ENCODE measurements at regions not wholly inside any gene's neighbourhood (a gene's known extent, or its start where the extent isn't known, plus 50 kb on each side); places are given as distances from the start of the nearest gene placed in this dataset.
"Not testable (repeated sequence)": the region's sequence is repeated elsewhere in the genome, so short reads cannot be mapped to it uniquely, and the experiment has no call there.

DNA sequence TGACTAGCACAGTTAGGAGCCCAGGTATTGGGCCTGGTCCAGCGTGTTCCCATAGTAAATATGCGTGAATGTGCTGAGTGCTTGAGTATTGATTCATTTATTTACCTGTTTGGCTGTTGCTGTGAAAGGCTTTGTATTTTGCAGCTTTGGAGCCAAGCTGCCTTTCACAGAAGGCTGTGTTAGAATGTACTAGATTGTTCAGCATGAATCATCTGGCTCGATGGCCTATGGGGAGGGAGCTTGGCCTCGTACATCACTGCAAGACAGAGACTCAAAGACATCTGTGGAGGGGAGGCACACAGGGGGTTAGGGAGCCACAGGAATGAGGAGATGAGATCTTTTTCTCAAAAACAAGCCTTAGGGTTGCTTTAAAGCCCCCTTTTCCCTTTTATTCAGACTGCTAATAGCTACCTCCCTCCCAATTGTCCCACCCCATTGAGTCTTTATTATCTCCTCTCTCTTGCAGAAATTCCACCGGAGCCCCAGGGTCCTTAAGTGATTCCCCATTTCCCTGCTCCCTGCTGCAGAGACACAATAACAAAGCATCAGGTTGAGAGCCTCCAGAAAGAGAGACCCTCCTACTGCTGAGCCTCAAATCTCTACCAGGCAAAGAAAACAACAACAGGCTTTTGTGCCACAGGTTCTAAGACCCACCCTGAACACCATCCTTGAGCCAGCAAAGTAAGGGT, 307.2 kb downstream of the ABCC12 start:
- H3K36me3 ChIP-seq (ENCODE audit: control insufficient read depth, insufficient read depth, low read length): no peaks in the 10 kb centered on the region
- H3K27me3 ChIP-seq (ENCODE audit: control insufficient read depth, insufficient read depth, low read length): no peaks in the 10 kb centered on the region
- H3K4me3 ChIP-seq (ENCODE audit: low read depth, low read length): no peak overlapping the region
- H3K9ac ChIP-seq (ENCODE audit: low read depth, low read length): no peak overlapping the region
- peaks cover 12% of the 10 kb centered on the region for H3K4me1 ChIP-seq (ENCODE audit: control insufficient read depth, insufficient read depth, low read length)
- H3K9me3 ChIP-seq (ENCODE audit: control insufficient read depth, insufficient read depth, low read length): no peaks in the 10 kb centered on the region

DNA sequence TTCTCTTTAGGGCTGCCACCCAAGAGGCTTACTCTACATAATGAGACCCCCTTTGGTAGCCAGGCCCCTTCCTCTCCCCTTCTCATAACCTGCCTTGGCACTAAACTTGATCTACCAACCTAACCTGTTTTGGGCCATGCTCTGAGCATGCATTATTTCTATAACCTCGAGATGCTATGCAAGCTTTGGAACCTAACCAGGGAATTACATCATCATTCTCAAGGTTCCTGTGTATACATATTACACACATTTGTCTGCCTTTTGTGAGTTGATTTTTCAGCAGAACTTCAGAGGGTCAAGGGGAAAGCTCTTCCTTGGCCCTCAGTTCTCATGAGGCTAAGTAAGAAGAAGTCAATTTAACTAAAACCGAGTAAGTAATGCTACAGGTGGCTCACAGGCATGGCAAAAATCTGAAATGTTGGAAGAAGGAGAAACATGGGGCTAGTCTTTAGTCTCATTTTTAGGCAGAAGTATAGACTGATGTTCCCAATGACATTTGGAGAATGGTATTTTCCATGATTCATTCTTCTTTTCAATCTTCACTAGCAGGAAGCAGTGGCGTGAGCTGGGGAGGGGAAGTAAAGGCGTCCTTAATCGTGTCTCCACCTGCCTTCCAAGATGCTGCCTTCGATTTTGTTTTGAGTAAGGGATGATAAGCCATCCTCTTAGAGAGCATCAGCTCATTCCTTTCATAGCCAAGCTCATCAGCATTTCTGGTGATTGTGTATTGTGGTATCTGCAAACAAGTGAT, 308.4 kb downstream of the ABCC12 start:
- H3K9me3 ChIP-seq (ENCODE audit: control insufficient read depth, insufficient read depth, low read length): no peaks in the 10 kb centered on the region
- H3K9ac ChIP-seq (ENCODE audit: low read depth, low read length): no peak overlapping the region

DNA sequence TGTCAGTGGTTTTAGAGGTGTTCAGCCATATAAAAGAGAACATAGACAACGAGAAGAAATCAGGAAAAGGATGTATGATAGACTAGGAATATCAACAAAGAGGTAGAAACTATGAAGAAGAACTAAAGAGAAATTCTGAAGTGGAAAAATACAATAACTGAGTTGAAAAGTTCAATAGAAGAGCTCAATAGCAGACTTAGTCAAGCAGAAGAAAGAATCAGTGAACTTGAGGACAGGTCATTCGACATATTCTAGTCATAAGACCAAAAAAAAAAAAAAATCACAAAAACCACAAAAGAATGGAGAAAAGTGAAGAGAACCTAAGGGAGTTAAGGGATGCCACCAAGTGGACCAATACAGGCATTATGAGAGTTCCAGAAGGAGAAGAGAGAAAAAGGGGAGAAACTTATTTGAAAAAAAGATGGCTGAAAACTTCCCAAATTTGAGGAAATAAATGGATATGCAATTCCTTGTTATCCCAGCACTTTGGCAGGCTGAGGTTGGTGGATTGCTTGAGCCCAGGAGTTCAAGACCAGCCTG, 321.2 kb downstream of the ABCC12 start:
- H3K36me3 ChIP-seq (ENCODE audit: control insufficient read depth, insufficient read depth, low read length): no peaks in the 10 kb centered on the region
- no peaks in the 10 kb centered on the region for H3K9me3 ChIP-seq (ENCODE audit: control insufficient read depth, insufficient read depth, low read length)
- no peak overlapping the region for H3K4me3 ChIP-seq (ENCODE audit: low read depth, low read length)
- no peaks in the 10 kb centered on the region for H3K27me3 ChIP-seq (ENCODE audit: control insufficient read depth, insufficient read depth, low read length)
- no peak overlapping the region for H3K9ac ChIP-seq (ENCODE audit: low read depth, low read length)
- H3K4me1 ChIP-seq (ENCODE audit: control insufficient read depth, insufficient read depth, low read length): no peaks in the 10 kb centered on the region

More for the DNA sequence above, 308.4 kb downstream of the ABCC12 start:
- no peak overlapping the region for H3K4me3 ChIP-seq (ENCODE audit: low read depth, low read length)
- no peaks in the 10 kb centered on the region for H3K36me3 ChIP-seq (ENCODE audit: control insufficient read depth, insufficient read depth, low read length)
- peaks cover 16% of the 10 kb centered on the region for H3K4me1 ChIP-seq (ENCODE audit: control insufficient read depth, insufficient read depth, low read length)
- H3K27me3 ChIP-seq (ENCODE audit: control insufficient read depth, insufficient read depth, low read length): no peaks in the 10 kb centered on the region

DNA sequence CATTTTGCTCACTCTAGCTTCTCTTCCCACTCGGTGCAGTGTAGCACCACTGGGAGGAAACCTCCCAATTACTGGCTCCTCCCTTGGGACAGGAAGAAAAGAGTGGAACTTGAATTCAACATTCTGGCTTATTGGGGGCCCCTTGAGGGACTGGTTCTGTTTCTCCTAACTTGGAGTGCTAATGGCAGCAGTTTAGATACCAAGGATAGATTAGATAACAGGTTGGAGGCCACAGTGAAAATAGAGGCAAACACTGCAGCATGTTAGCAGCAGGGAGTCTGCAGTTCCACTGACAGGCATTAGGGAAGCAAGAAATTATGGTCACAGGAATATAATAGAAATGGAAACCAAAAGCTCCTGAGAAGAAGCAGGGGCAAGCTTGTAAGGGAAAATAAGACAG, 322.0 kb downstream of the ABCC12 start:
- no peaks in the 10 kb centered on the region for H3K9me3 ChIP-seq (ENCODE audit: control insufficient read depth, insufficient read depth, low read length)
- H3K4me1 ChIP-seq (ENCODE audit: control insufficient read depth, insufficient read depth, low read length): no peaks in the 10 kb centered on the region
- H3K36me3 ChIP-seq (ENCODE audit: control insufficient read depth, insufficient read depth, low read length): no peaks in the 10 kb centered on the region
- no peaks in the 10 kb centered on the region for H3K27me3 ChIP-seq (ENCODE audit: control insufficient read depth, insufficient read depth, low read length)
- no peak overlapping the region for H3K9ac ChIP-seq (ENCODE audit: low read depth, low read length)
- H3K4me3 ChIP-seq (ENCODE audit: low read depth, low read length): no peak overlapping the region

DNA sequence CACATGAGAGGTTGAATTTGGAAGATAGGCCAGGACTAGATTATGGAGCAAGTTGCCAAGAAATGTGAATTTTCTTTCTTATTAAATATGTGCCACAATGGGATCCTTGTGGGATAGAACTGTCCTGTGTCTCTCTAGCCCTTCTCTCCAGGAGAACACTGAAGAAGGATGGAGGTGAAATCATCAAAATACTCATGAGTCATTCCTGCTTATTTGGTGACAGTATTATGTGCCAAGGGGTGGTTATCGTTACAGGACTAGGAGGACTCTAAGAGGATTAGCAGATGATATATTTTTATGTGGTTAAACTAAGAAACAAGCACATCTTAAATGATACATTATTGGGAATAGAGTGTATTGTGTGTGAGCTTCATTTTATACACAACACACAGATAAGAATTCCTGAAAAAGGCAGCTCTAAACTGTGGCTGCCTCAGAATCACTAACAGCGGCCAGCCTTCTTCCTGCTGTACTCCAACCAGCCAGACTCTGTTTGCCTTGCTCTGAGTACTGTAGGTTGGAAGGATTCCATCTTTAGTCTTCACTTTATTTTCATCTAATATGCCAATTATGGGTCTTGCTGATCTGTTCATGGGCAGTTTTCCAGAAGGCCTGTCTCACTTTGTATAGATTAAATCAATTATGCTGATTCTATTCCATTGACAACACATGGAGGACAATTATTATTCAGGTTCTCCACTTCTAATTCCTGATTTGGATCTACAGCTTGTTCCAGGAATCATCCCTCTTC, 325.8 kb downstream of the ABCC12 start:
- H3K9me3 ChIP-seq (ENCODE audit: control insufficient read depth, insufficient read depth, low read length): peaks cover 9% of the 10 kb centered on the region

DNA sequence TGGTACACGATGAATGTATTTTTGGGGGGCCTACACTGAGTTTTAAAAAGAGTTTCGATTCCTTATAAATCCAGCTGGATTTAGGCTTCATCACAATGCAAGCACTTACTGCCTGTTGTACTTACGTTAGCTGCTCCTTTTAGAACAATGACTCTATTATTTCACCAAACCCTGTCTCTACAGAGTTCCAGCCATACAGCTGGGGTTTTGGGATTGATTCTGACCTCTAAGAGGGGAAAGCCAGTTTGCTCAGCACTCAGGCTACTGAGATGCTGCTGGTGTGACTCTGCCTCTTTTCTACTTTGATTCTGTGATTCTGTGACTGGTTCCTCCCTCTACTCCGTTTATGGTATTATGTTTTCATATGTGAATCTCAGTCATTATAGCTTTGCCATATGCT, 329.7 kb downstream of the ABCC12 start:
- H3K36me3 ChIP-seq (ENCODE audit: control insufficient read depth, insufficient read depth, low read length): no peaks in the 10 kb centered on the region
- no peaks in the 10 kb centered on the region for H3K4me1 ChIP-seq (ENCODE audit: control insufficient read depth, insufficient read depth, low read length)
- no peak overlapping the region for H3K9ac ChIP-seq (ENCODE audit: low read depth, low read length)
- H3K27me3 ChIP-seq (ENCODE audit: control insufficient read depth, insufficient read depth, low read length): no peaks in the 10 kb centered on the region
- peaks cover 9% of the 10 kb centered on the region for H3K9me3 ChIP-seq (ENCODE audit: control insufficient read depth, insufficient read depth, low read length)
- H3K4me3 ChIP-seq (ENCODE audit: low read depth, low read length): no peak overlapping the region

More for the DNA sequence above, 325.8 kb downstream of the ABCC12 start:
- Histone ChIP-seq H3K27me3 (ENCODE audit: control insufficient read depth, insufficient read depth, low read length) (no peaks in the 10 kb centered on the region), H3K4me1 (ENCODE audit: control insufficient read depth, insufficient read depth, low read length) (no peaks in the 10 kb centered on the region), H3K36me3 (ENCODE audit: control insufficient read depth, insufficient read depth, low read length) (no peaks in the 10 kb centered on the region), H3K9ac (ENCODE audit: low read depth, low read length) (no peak overlapping the region), H3K4me3 (ENCODE audit: low read depth, low read length) (no peak overlapping the region)

DNA sequence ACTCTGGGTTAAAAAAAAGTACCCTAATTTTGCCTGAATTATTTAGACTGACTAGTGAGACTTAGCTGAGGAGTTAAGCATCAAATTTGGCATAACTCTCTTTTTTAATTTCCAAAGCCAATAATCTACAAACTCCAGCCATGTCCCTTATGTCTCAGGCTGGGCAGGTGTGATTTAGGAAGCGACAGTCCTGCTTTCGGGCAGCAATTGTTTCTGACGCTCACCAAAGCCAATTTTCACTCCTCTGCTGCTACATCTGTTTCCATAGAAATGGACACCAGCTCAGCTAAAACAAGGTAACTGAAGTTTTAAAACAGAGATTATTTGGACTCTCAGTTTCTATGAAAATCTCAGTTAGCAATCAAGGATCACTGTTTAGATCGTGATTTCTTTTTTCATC, 338.7 kb downstream of the ABCC12 start:
- Histone ChIP-seq H3K27me3 (ENCODE audit: control insufficient read depth, insufficient read depth, low read length) (no peaks in the 10 kb centered on the region), H3K36me3 (ENCODE audit: control insufficient read depth, insufficient read depth, low read length) (no peaks in the 10 kb centered on the region), H3K4me3 (ENCODE audit: low read depth, low read length) (no peak overlapping the region), H3K9ac (ENCODE audit: low read depth, low read length) (no peak overlapping the region), H3K4me1 (ENCODE audit: control insufficient read depth, insufficient read depth, low read length) (no peaks in the 10 kb centered on the region), H3K9me3 (ENCODE audit: control insufficient read depth, insufficient read depth, low read length) (peaks cover 11% of the 10 kb centered on the region)

DNA sequence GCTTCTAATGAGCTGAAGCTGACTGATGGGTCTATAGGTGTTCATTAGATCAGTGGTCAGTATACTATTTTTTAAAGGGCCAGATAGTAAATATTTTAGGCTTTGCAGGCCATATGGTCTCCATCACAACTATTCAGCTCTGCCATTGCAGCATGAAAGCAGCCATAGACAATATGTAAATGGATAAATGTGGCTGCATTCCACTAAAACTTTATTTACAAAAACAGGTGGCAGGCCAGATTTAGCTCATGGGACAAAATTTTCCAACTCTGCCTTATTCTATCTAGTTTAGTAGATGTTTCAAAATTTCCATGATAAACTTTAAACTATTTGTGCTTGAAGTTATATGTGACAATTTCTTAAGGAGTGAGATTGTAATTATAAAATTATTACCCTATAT, 339.3 kb downstream of the ABCC12 start:
- Histone ChIP-seq H3K4me3 (ENCODE audit: low read depth, low read length) (no peak overlapping the region), H3K4me1 (ENCODE audit: control insufficient read depth, insufficient read depth, low read length) (no peaks in the 10 kb centered on the region), H3K9me3 (ENCODE audit: control insufficient read depth, insufficient read depth, low read length) (peaks cover 11% of the 10 kb centered on the region), H3K9ac (ENCODE audit: low read depth, low read length) (no peak overlapping the region), H3K36me3 (ENCODE audit: control insufficient read depth, insufficient read depth, low read length) (no peaks in the 10 kb centered on the region), H3K27me3 (ENCODE audit: control insufficient read depth, insufficient read depth, low read length) (no peaks in the 10 kb centered on the region)

DNA sequence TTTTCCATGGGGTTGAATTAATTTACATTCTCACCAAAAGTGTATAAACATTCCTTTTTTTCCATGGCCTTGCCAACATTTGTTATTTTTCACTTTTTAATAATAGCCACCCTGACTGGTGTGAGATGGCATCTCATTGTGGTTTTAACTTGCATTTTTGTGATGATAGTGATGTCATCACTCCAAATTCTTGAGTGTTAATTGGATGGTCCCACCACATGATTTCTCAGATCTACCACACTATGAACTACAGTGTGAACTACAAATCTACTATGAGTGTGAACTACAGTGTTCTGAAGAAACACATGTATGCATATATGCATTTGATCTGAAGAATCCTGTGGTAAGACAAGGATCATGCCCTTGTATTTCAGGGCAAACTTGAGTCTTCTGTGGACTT, 340.1 kb downstream of the ABCC12 start:
- Histone ChIP-seq H3K36me3 (ENCODE audit: control insufficient read depth, insufficient read depth, low read length) (no peaks in the 10 kb centered on the region), H3K9me3 (ENCODE audit: control insufficient read depth, insufficient read depth, low read length) (peaks cover 11% of the 10 kb centered on the region), H3K4me3 (ENCODE audit: low read depth, low read length) (no peak overlapping the region), H3K4me1 (ENCODE audit: control insufficient read depth, insufficient read depth, low read length) (no peaks in the 10 kb centered on the region), H3K9ac (ENCODE audit: low read depth, low read length) (no peak overlapping the region), H3K27me3 (ENCODE audit: control insufficient read depth, insufficient read depth, low read length) (no peaks in the 10 kb centered on the region)

DNA sequence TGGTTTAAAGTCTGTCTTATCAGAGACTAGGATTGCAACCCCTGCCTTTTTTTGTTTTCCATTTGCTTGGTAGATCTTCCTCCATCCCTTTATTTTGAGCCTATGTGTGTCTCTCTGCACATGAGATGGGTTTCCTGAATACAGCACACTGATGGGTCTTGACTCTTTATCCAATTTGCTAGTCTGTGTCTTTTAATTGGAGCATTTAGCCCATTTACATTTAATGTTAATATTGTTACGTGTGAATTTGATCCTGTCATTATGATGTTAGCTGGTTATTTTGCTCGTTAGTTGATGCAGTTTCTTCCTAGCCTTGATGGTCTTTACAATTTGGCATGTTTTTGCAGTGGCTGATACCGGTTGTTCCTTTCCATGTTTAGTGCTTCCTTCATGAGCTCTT, 344.0 kb downstream of the ABCC12 start:
- peaks cover 11% of the 10 kb centered on the region for H3K9me3 ChIP-seq (ENCODE audit: control insufficient read depth, insufficient read depth, low read length)
- H3K36me3 ChIP-seq (ENCODE audit: control insufficient read depth, insufficient read depth, low read length): not testable (repeated sequence)

DNA sequence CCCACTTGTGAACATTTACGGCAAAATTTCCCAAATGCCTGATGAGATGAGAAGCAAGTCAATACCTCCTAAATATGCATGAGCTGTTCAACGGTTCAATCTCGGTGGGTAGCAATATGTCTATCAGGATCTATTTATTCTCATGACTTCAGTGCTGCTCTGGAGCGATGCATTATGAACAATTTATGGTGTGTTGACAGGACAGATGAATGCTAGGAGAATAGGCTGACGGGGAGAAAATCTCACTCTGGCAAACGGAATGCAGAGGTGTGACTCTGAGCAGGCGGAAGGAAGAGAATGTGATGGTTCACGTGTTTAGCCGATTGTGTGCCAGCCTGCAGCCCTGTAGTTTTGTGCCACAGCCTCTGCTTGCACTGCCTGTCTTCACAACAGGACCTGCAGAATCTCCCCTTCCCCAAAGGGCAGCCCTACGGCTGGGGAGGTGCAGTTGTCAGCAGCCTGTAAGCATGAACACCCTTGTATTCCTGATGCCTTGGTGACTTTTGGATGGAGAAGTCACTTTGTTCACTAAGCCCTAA, 345.2 kb downstream of the PHKB start:
- no peak overlapping the region for H3K9ac ChIP-seq (ENCODE audit: low read depth, low read length)
- H3K36me3 ChIP-seq (ENCODE audit: control insufficient read depth, insufficient read depth, low read length): no peaks in the 10 kb centered on the region
- H3K9me3 ChIP-seq (ENCODE audit: control insufficient read depth, insufficient read depth, low read length): no peaks in the 10 kb centered on the region
- no peaks in the 10 kb centered on the region for H3K4me1 ChIP-seq (ENCODE audit: control insufficient read depth, insufficient read depth, low read length)
- no peaks in the 10 kb centered on the region for H3K27me3 ChIP-seq (ENCODE audit: control insufficient read depth, insufficient read depth, low read length)
- no peak overlapping the region for H3K4me3 ChIP-seq (ENCODE audit: low read depth, low read length)

More for the DNA sequence above, 344.0 kb downstream of the ABCC12 start:
- not testable (repeated sequence) for H3K4me1 ChIP-seq (ENCODE audit: control insufficient read depth, insufficient read depth, low read length); H3K9ac ChIP-seq (ENCODE audit: low read depth, low read length); H3K27me3 ChIP-seq (ENCODE audit: control insufficient read depth, insufficient read depth, low read length); H3K4me3 ChIP-seq (ENCODE audit: low read depth, low read length)

Data from iPS-15b (cell line).